Natural killer cell treated with Interleukin-12 subunit alpha and Interleukin-12 subunit beta and Interleukin-15 and Interleukin-18, amount 100 ng/mL, for 72 hours (primary cell): ENCODE measurements at regions not wholly inside any gene's neighbourhood (a gene's known extent, or its start where the extent isn't known, plus 50 kb on each side); places are given as distances from the start of the nearest gene placed in this dataset.
"Not testable (repeated sequence)": the region's sequence is repeated elsewhere in the genome, so short reads cannot be mapped to it uniquely, and the experiment has no call there.

Experiments
- ATAC-seq, 2 donors: fragments of 150-1000 bp; cut with Tn5 transposase in 1 of 2; sonication (Bioruptor Pico), chemical (Tn5 transposase) in 1 of 2; 2 replicates each; pipeline ENCODE4 v1.10.0; 2021
- DNase-seq: peaks from one replicate; pipeline ENCODE4 v3.0.0; 2022; ENCODE audit warnings: low spot score
- H3K27ac Mint-ChIP-seq, 2 donors: 1 replicate in 1 of 2; 2 replicates in 1 of 2; pipeline ENCODE4 v1.8.0; 2022; ENCODE audit warnings: mixed read lengths in 2 of 2, mild to moderate bottlenecking in 1 of 2, moderate library complexity in 1 of 2
- H3K27me3 Mint-ChIP-seq, 2 donors: 1 replicate in 1 of 2; 2 replicates in 1 of 2; pipeline ENCODE4 v1.8.0; 2022; ENCODE audit warnings: mixed read lengths in 2 of 2
- H3K36me3 Mint-ChIP-seq: one replicate; pipeline ENCODE4 v1.8.0; 2022; ENCODE audit warnings: mixed read lengths
- H3K4me1 Mint-ChIP-seq, 2 donors: 1 replicate in 1 of 2; 2 replicates in 1 of 2; pipeline ENCODE4 v1.8.0; 2022; ENCODE audit warnings: low read depth in 2 of 2, mixed read lengths in 2 of 2, mild to moderate bottlenecking in 1 of 2
- H3K4me3 Mint-ChIP-seq: one replicate; pipeline ENCODE4 v1.8.0; 2022; ENCODE audit warnings: mixed read lengths
- H3K9me3 Mint-ChIP-seq: 2 replicates; pipeline ENCODE4 v1.8.0; 2022; ENCODE audit warnings: mixed read lengths

- peaks cover 12% of the 10 kb centered on the region for H3K9me3 Mint-ChIP-seq
- no peak overlapping the region for H3K4me3 Mint-ChIP-seq
- H3K27ac Mint-ChIP-seq, result no peak overlapping the region
- DNase-seq (no peak), ATAC-seq (no peak)
- H3K36me3 Mint-ChIP-seq, result peaks cover 6% of the 10 kb centered on the region
- no peaks in the 10 kb centered on the region for H3K4me1 Mint-ChIP-seq
- no peaks in the 10 kb centered on the region for H3K27me3 Mint-ChIP-seq
These were observed 847.2 kb downstream of the PLOD2 start for GRCh38 chr3:145313751-145314150.

DNA sequence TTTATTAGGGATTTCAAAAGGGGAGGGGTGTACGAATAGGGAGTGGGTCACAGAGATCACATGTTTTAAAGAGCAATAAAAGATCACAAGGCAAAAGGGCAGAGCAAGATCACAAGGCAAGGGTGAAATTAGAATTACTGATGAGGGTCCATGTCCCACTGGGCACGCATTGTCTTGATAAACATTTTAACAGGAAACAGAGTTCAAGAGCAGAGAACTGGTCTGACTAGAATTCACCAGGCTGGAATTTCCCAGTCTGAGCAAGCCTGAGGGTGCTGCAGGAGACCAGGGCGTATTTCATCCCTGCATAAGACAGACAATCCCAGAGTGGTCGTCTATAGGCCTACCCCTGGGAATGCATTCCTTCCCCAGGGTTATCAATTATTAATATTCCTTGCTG is 844.7 kb downstream of the PLOD2 start:
- not testable (repeated sequence) for ATAC-seq, DNase-seq, H3K4me1 Mint-ChIP-seq, H3K4me3 Mint-ChIP-seq, H3K27ac Mint-ChIP-seq, H3K27me3 Mint-ChIP-seq, H3K36me3 Mint-ChIP-seq
- peaks cover 14% of the 10 kb centered on the region for H3K9me3 Mint-ChIP-seq

- Mint-ChIP-seq H3K27me3 (no peaks in the 10 kb centered on the region), H3K9me3 (peaks cover 17% of the 10 kb centered on the region), H3K36me3 (peaks cover 5% of the 10 kb centered on the region), H3K4me1 (no peaks in the 10 kb centered on the region), H3K4me3 (no peak overlapping the region), H3K27ac (no peak overlapping the region)
- ATAC-seq, result no peak
- no peak for DNase-seq
These were observed 834.3 kb downstream of the PLOD2 start for GRCh38 chr3:145326666-145327065.

DNA sequence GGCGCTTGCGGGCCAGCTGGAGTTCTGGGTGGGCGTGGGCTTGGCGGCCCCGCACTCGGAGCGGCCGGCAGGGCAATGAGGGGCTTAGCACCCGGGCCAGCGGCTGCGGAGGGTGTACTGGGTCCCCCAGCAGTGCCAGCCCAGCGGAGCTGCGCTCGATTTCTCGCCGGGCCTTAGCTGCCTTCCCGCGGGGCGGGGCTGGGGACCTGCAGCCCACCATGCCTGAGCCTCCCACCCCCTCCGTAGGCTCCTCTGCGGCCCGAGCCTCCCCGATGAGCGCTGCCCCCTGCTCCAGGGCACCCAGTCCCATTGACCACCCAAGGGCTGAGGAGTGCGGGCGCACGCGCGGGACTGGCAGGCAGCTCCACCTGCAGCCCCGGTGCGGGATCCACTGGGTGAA is 827.6 kb downstream of the PLOD2 start:
- ATAC-seq, H3K27me3 Mint-ChIP-seq, H3K4me3 Mint-ChIP-seq, DNase-seq, H3K4me1 Mint-ChIP-seq, H3K9me3 Mint-ChIP-seq, H3K27ac Mint-ChIP-seq, H3K36me3 Mint-ChIP-seq: not testable (repeated sequence)

GRCh38 chr3:145333931-145334330 is 827.1 kb downstream of the PLOD2 start:
- Mint-ChIP-seq H3K27me3 (no peaks in the 10 kb centered on the region), H3K4me3 (no peak overlapping the region), H3K27ac (no peak overlapping the region), H3K36me3 (no peaks in the 10 kb centered on the region), H3K9me3 (peaks cover 4% of the 10 kb centered on the region), H3K4me1 (no peaks in the 10 kb centered on the region)
- DNase-seq, result no peak
- no peak for ATAC-seq

DNA sequence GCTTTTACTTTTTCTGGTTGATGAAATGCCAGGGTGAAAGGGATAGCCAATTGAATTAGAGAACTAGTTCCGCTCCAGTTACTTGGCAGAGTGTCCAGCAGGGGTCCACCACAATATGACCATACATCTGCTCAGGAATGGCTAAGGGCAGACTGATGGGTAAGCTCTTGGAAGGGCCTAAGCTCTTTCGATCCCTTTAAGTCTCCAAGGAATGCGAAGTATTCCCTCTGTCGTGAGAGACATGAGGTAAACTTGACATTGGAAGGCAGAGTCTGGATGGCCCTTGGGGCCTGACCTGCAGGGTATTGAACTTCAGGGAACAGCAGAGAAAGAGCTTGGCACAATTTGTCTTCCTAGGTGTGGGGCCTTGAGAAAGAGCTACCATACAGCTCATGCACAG is 805.8 kb downstream of the PLOD2 start:
- Mint-ChIP-seq H3K4me3 (no peak overlapping the region), H3K9me3 (peaks cover 26% of the 10 kb centered on the region), H3K36me3 (no peaks in the 10 kb centered on the region), H3K4me1 (no peaks in the 10 kb centered on the region), H3K27me3 (no peaks in the 10 kb centered on the region), H3K27ac (no peak overlapping the region)
- ATAC-seq, result no peak
- no peak for DNase-seq

DNA sequence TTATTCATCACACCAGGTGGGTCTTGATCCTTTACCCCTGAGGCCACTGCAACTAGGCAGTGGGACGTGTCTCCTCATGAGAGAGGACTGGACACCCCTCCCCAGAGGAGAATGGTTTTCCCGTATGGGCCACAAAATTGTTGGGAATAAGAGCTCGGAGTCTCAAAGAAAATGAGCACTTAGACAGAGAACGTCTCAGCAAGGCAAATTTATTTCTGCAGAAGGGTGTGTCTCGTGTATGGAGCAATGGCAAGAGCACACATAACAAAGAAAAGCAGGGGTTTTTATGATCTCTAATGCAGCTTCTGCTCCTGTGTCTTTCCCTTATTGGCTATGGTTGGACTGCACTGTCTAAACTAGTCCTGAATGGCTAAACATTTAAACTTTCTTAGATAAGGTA is 803.5 kb downstream of the PLOD2 start:
- H3K9me3 Mint-ChIP-seq, result peaks cover 28% of the 10 kb centered on the region
- no peak for ATAC-seq
- H3K4me3 Mint-ChIP-seq, result no peak overlapping the region
- no peaks in the 10 kb centered on the region for H3K27me3 Mint-ChIP-seq
- no peaks in the 10 kb centered on the region for H3K36me3 Mint-ChIP-seq
- DNase-seq, result no peak
- no peaks in the 10 kb centered on the region for H3K4me1 Mint-ChIP-seq
- no peak overlapping the region for H3K27ac Mint-ChIP-seq

- ATAC-seq (no peak), DNase-seq (no peak)
- Mint-ChIP-seq H3K27me3 (no peaks in the 10 kb centered on the region), H3K27ac (no peak overlapping the region), H3K9me3 (peaks cover 26% of the 10 kb centered on the region), H3K4me3 (no peak overlapping the region), H3K4me1 (no peaks in the 10 kb centered on the region), H3K36me3 (no peaks in the 10 kb centered on the region)
These were observed 801.9 kb downstream of the PLOD2 start for GRCh38 chr3:145359040-145359439.

DNA sequence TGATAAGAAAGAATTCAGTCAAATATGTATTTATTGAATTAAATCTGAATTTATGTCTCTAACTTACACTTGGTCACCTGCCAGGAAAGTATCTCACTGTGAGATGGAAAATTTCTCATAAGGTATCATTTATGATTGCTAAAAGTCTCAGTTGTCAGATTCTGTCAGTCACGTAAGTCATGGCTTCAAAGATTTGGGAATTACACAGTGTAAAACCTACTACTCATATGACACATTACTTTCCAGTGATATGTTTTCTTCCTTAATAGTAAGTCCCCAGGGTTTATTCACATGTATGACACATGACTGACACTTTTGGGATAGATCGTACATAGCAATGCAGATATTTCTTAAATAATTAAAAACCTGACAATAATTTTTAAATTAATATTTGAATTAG is 792.2 kb downstream of the PLOD2 start:
- Mint-ChIP-seq H3K4me1 (no peaks in the 10 kb centered on the region), H3K27me3 (no peaks in the 10 kb centered on the region), H3K4me3 (no peak overlapping the region), H3K9me3 (peaks cover 21% of the 10 kb centered on the region), H3K36me3 (no peaks in the 10 kb centered on the region), H3K27ac (no peak overlapping the region)
- DNase-seq (no peak), ATAC-seq (no peak)

DNA sequence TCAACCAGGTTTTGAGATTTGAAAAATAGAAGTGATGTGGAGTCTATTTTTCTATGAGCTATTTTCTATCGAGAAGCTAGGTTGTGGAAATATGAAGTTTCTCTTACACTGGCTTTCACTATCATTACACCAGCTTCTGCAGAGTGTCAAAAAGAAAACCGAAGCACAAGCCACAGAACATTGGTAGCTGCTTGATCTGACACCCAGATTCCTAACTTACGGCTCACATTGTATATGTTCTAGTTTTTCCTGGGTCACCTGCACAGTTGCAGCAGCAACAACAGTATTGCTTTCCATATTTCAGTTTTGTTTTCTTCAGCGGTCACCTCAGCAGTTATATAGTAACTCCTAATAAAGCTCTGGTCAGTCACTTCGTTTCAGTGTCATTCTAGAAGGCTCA is 790.1 kb downstream of the PLOD2 start:
- ATAC-seq, result no peak
- no peak overlapping the region for H3K27ac Mint-ChIP-seq
- H3K4me3 Mint-ChIP-seq, result no peak overlapping the region

DNA sequence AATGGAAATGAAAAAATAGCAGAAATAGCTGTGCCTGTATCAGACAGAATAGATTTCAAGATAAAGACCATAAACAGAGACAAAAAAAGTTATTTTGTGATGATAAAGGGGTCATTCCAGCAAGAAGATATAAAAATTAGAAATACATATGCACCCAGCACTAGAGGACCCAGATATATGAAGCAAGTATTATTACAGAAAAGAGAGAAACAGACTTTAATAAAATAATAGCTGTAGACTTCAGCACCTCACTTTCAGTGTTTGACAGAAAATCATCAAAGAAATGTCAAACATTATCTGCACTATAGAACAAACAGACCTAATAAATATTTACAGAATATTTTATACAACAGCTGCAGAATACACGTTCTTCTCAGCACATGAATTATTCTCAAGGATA is 783.7 kb downstream of the PLOD2 start:
- Mint-ChIP-seq H3K36me3 (no peaks in the 10 kb centered on the region), H3K27ac (no peak overlapping the region), H3K4me1 (no peaks in the 10 kb centered on the region), H3K9me3 (peaks cover 17% of the 10 kb centered on the region), H3K27me3 (no peaks in the 10 kb centered on the region), H3K4me3 (no peak overlapping the region)
- DNase-seq, result no peak
- no peak for ATAC-seq

More for the DNA sequence above, 790.1 kb downstream of the PLOD2 start:
- DNase-seq, result no peak
- Mint-ChIP-seq H3K36me3 (no peaks in the 10 kb centered on the region), H3K27me3 (no peaks in the 10 kb centered on the region), H3K9me3 (peaks cover 11% of the 10 kb centered on the region), H3K4me1 (no peaks in the 10 kb centered on the region)

GRCh38 chr3:145383416-145383815 is 777.6 kb downstream of the PLOD2 start:
- Mint-ChIP-seq H3K4me3 (no peak overlapping the region), H3K27me3 (no peaks in the 10 kb centered on the region), H3K27ac (no peak overlapping the region), H3K36me3 (peaks cover 4% of the 10 kb centered on the region), H3K4me1 (no peaks in the 10 kb centered on the region), H3K9me3 (peaks cover 3% of the 10 kb centered on the region)
- ATAC-seq (no peak), DNase-seq (no peak)

- Mint-ChIP-seq H3K27me3 (no peaks in the 10 kb centered on the region), H3K27ac (no peak overlapping the region), H3K9me3 (peaks cover 3% of the 10 kb centered on the region), H3K36me3 (peaks cover 4% of the 10 kb centered on the region), H3K4me3 (no peak overlapping the region), H3K4me1 (no peaks in the 10 kb centered on the region)
- ATAC-seq, result no peak
- DNase-seq, result no peak
These were observed 776.7 kb downstream of the PLOD2 start for GRCh38 chr3:145384307-145384706.

DNA sequence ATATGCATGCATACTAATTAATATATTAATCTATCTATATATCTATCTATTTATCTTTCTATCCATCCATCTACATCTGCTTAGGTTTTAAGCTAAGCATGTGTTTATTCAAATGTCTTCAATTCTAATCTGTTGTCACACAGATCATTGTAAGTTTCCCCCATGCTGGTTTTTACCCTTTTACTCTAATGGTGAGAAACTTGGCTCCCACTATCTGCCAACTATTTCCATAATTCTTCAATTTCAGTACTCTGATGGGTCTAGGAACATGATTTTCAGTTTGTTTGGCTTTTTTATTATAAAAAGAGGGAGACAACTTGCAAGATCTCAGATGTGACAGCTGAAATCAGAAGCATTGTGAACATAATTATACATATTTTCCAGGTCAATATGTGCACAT is 773.8 kb downstream of the PLOD2 start:
- Mint-ChIP-seq H3K27ac (no peak overlapping the region), H3K4me1 (no peaks in the 10 kb centered on the region), H3K36me3 (peaks cover 4% of the 10 kb centered on the region), H3K4me3 (no peak overlapping the region), H3K27me3 (no peaks in the 10 kb centered on the region), H3K9me3 (peaks cover 3% of the 10 kb centered on the region)
- DNase-seq (no peak), ATAC-seq (no peak)

GRCh38 chr3:145395421-145395820 is 765.6 kb downstream of the PLOD2 start:
- no peak for DNase-seq
- Mint-ChIP-seq H3K4me3 (no peak overlapping the region), H3K36me3 (peaks cover 5% of the 10 kb centered on the region), H3K27me3 (no peaks in the 10 kb centered on the region), H3K27ac (no peak overlapping the region), H3K9me3 (peaks cover 8% of the 10 kb centered on the region), H3K4me1 (no peaks in the 10 kb centered on the region)
- no peak for ATAC-seq
